Pons (tissue), 1 donor: ENCODE measurements at regions not wholly inside any gene's neighbourhood (a gene's known extent, or its start where the extent isn't known, plus 50 kb on each side); places are given as distances from the start of the nearest gene placed in this dataset.

Source experiments
- DNase-seq: peaks from one replicate; pipeline ENCODE4 v3.0.0-alpha.2; 2016; ENCODE audit warnings: low spot score

- DNase-seq = no peak
Observed at GRCh38 chr15:31456354-31457060, 129.9 kb downstream of the KLF13 start.

- DNase-seq = no peak
Observed at GRCh38 chr15:31457161-31457560, 130.5 kb downstream of the KLF13 start.

GRCh38 chr15:31457631-31458526, 131.2 kb downstream of the KLF13 start:
- no peak for DNase-seq

- DNase-seq = no peak
Observed at GRCh38 chr15:31458596-31459399, 132.2 kb downstream of the KLF13 start.

GRCh38 chr15:31459400-31459748, 132.7 kb downstream of the KLF13 start:
- DNase-seq = no peak

GRCh38 chr15:31461375-31461774, 134.7 kb downstream of the KLF13 start:
- no peak for DNase-seq

- DNase-seq = no peak
Observed at GRCh38 chr15:31461911-31462480, 135.4 kb downstream of the KLF13 start.

- DNase-seq = no peak
Observed at GRCh38 chr15:31463521-31464102, 137.0 kb downstream of the KLF13 start.

- DNase-seq = no peak
Observed at GRCh38 chr15:31464216-31465082, 137.8 kb downstream of the KLF13 start.

- no peak for DNase-seq
Observed at GRCh38 chr15:31465083-31465955, 138.7 kb downstream of the KLF13 start.

GRCh38 chr15:31467361-31467760, 140.7 kb downstream of the KLF13 start:
- DNase-seq = no peak

GRCh38 chr15:31468911-31469785, 142.5 kb downstream of the KLF13 start:
- DNase-seq = no peak

- DNase-seq = no peak
Observed at GRCh38 chr15:31469786-31470525, 143.3 kb downstream of the KLF13 start.

- DNase-seq = no peak
Observed at GRCh38 chr15:31470756-31471155, 144.1 kb downstream of the KLF13 start.

- DNase-seq = no peak
Observed at GRCh38 chr15:31471731-31472430, 145.2 kb downstream of the KLF13 start.

- DNase-seq = peak; percentile 16
Observed at GRCh38 chr15:31472636-31473384, 146.2 kb downstream of the KLF13 start.
